GM12878 (cell line): ENCODE measurements at regions not wholly inside any gene's neighbourhood (a gene's known extent, or its start where the extent isn't known, plus 50 kb on each side); places are given as distances from the start of the nearest gene placed in this dataset.

Experiments
- BRCA1 ChIP-seq: IDR thresholded peaks from 2 replicates; pipeline ENCODE4 v1.6.1; 2011; ENCODE audit warnings: low read depth, low read length, improper control_type of control experiment
- CEBPB ChIP-seq, 2 experiments: fragments of 150-350 bp in 1 of 2; IDR thresholded peaks; 2 replicates each; pipeline ENCODE4 v1.6.1; 2012 to 2014; ENCODE audit warnings: low read depth in 2 of 2, low read length in 2 of 2, borderline replicate concordance in 1 of 2, inconsistent platforms in 1 of 2
- CREM ChIP-seq: IDR thresholded peaks from 2 replicates; pipeline ENCODE4 v1.6.1; 2014; ENCODE audit warnings: antibody characterized with exemption, low read depth
- ELK1 ChIP-seq: IDR thresholded peaks from 2 replicates; pipeline ENCODE4 v1.6.1; 2012; ENCODE audit warnings: low read depth, low read length, improper control_type of control experiment
- GABPA ChIP-seq: IDR thresholded peaks from 2 replicates; pipeline ENCODE4 v1.6.1; 2014; ENCODE audit warnings: antibody characterized with exemption, low read depth, mild to moderate bottlenecking, inconsistent platforms
- KDM1A ChIP-seq: fragments of 200-600 bp; sonication (generic); IDR thresholded peaks from 2 replicates; pipeline ENCODE4 v1.6.1; 2016; ENCODE audit warnings: borderline replicate concordance
- MXI1 ChIP-seq: fragments of 150-350 bp; IDR thresholded peaks from 2 replicates; pipeline ENCODE4 v1.6.1; 2011; ENCODE audit warnings: low read depth, mild to moderate bottlenecking, inconsistent platforms, low read length, improper control_type of control experiment
- POLR2A ChIP-seq: IDR thresholded peaks from 2 replicates; pipeline ENCODE4 v1.6.1; 2011; ENCODE audit warnings: low read depth, mild to moderate bottlenecking, low read length
- SREBF1 ChIP-seq: IDR thresholded peaks from 2 replicates; pipeline ENCODE4 v1.6.1; 2012; ENCODE audit warnings: mild to moderate bottlenecking, low read length
- TCF7 ChIP-seq: IDR thresholded peaks from 2 replicates; pipeline ENCODE4 v1.6.1; 2014; ENCODE audit warnings: antibody characterized with exemption, borderline replicate concordance
- TF ChIP-seq, protein P1 (sequence below), 3 experiments: IDR thresholded peaks in 2 of 3; conservative IDR thresholded peaks in 1 of 3; 2 replicates each; pipeline ENCODE4 v1.5.1; 2011; ENCODE audit warnings: low read depth in 3 of 3, low read length in 3 of 3, mild to moderate bottlenecking in 3 of 3, control low read depth in 2 of 3, moderate library complexity in 2 of 3, inconsistent platforms in 1 of 3, mixed read lengths in 1 of 3; ENCODE audit not compliant: control insufficient read depth in 2 of 3, insufficient read depth in 1 of 3; ENCODE audit errors: extremely low read depth in 1 of 3
- TF ChIP-seq, protein P2 (sequence below): IDR thresholded peaks from 2 replicates; pipeline ENCODE4 v1.6.1; 2012; ENCODE audit warnings: low read depth, low read length, improper control_type of control experiment
- TF ChIP-seq, protein P3 (sequence below): IDR thresholded peaks from 2 replicates; pipeline ENCODE4 v1.6.1; 2012; ENCODE audit warnings: mild to moderate bottlenecking, low read depth, low read length

DNA sequence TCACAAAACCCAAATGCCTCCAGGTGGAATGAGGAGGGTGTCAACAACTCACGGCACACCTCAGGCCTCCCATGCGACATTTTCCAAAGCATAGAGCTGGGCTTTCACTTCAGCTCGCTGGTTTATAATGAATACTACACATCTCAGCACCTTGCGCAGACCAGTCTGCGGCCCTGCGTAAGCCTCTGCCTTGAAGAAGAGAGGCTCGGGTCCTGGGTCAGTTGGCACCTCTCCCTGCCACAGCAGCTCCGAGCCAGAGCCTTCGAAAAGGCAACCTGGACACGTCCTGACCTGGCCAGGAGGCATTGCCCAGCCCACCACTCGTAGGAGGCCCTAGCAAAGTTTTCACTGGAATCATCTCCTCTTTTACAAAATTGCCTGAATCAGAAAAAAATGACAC lies 183.0 kb upstream of the AFDN start:
- TF ChIP-seq ELK1 (no peak), CREM (no peak), KDM1A (no peak), POLR2A (no peak), SREBF1 (no peak), CEBPB (IDR thresholded peaks at IDR 0.05; ENCODE audit: borderline replicate concordance in 1 of 2, low read depth in 2 of 2, low read length in 2 of 2) (no peak), GABPA (no peak), MXI1 (no peak), TCF7 (no peak), BRCA1 (no peak)
- TF ChIP-seq, protein P1, sequence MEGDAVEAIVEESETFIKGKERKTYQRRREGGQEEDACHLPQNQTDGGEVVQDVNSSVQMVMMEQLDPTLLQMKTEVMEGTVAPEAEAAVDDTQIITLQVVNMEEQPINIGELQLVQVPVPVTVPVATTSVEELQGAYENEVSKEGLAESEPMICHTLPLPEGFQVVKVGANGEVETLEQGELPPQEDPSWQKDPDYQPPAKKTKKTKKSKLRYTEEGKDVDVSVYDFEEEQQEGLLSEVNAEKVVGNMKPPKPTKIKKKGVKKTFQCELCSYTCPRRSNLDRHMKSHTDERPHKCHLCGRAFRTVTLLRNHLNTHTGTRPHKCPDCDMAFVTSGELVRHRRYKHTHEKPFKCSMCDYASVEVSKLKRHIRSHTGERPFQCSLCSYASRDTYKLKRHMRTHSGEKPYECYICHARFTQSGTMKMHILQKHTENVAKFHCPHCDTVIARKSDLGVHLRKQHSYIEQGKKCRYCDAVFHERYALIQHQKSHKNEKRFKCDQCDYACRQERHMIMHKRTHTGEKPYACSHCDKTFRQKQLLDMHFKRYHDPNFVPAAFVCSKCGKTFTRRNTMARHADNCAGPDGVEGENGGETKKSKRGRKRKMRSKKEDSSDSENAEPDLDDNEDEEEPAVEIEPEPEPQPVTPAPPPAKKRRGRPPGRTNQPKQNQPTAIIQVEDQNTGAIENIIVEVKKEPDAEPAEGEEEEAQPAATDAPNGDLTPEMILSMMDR (IDR thresholded peaks at IDR 0.05 in 2 of 3, conservative IDR thresholded peaks at IDR 0.05 in 1 of 3; ENCODE audit: control insufficient read depth in 2 of 3, extremely low read depth in 1 of 3, insufficient read depth in 1 of 3, low read depth in 3 of 3, low read length in 3 of 3), result no peak
- TF ChIP-seq, protein P2, sequence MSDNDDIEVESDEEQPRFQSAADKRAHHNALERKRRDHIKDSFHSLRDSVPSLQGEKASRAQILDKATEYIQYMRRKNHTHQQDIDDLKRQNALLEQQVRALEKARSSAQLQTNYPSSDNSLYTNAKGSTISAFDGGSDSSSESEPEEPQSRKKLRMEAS, result no peak
- TF ChIP-seq, protein P3, sequence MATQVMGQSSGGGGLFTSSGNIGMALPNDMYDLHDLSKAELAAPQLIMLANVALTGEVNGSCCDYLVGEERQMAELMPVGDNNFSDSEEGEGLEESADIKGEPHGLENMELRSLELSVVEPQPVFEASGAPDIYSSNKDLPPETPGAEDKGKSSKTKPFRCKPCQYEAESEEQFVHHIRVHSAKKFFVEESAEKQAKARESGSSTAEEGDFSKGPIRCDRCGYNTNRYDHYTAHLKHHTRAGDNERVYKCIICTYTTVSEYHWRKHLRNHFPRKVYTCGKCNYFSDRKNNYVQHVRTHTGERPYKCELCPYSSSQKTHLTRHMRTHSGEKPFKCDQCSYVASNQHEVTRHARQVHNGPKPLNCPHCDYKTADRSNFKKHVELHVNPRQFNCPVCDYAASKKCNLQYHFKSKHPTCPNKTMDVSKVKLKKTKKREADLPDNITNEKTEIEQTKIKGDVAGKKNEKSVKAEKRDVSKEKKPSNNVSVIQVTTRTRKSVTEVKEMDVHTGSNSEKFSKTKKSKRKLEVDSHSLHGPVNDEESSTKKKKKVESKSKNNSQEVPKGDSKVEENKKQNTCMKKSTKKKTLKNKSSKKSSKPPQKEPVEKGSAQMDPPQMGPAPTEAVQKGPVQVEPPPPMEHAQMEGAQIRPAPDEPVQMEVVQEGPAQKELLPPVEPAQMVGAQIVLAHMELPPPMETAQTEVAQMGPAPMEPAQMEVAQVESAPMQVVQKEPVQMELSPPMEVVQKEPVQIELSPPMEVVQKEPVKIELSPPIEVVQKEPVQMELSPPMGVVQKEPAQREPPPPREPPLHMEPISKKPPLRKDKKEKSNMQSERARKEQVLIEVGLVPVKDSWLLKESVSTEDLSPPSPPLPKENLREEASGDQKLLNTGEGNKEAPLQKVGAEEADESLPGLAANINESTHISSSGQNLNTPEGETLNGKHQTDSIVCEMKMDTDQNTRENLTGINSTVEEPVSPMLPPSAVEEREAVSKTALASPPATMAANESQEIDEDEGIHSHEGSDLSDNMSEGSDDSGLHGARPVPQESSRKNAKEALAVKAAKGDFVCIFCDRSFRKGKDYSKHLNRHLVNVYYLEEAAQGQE, result no peak
